Activated CD8-positive, alpha-beta memory T cell treated with anti-CD3 and anti-CD28 coated beads, Interleukin-2, amount 50 U/mL, for 48 hours (primary cell): ENCODE measurements at regions not wholly inside any gene's neighbourhood (a gene's known extent, or its start where the extent isn't known, plus 50 kb on each side); places are given as distances from the start of the nearest gene placed in this dataset.
"Not testable (repeated sequence)": the region's sequence is repeated elsewhere in the genome, so short reads cannot be mapped to it uniquely, and the experiment has no call there.

Experiments used
- DNase-seq: peaks from one replicate; pipeline ENCODE4 v3.0.0-alpha.2; 2020

DNA sequence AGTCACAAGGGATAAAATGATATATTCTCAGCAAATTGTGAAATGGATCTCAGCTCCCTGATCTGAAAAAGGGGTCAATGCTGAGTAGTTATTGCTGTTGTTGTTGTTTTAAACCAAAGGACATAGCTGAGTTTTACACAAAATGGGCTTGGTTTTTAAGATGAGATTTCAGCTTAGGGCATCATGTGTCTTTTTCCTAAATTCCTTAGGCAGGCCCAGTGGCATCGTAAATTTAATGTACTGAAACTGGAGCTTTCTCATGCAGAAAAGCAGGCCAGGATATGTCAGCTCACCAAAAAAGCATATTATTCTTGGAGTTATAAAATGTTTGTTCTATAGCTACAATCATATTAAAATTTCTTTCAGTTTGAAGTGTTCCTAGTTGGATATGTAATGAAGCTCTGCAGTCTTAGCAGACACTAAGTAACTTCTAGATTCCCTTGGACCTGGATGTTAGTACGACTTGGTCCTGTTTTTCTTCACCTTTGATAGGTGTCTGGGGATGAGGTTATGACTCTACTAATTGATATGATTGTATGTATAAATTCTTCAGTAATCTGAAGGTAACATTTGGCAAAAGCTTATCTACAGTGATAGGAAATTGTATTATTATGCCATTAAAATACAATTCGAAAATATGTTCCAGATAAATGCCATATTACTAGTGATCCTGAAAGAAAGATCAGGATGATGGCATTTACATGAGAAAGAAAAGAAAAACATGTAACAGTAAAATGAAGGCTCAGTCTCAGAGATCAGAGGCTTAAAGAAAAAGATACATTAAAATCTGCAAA, 663.3 kb downstream of the RFPL4B start:
- DNase-seq, result no peak

DNA sequence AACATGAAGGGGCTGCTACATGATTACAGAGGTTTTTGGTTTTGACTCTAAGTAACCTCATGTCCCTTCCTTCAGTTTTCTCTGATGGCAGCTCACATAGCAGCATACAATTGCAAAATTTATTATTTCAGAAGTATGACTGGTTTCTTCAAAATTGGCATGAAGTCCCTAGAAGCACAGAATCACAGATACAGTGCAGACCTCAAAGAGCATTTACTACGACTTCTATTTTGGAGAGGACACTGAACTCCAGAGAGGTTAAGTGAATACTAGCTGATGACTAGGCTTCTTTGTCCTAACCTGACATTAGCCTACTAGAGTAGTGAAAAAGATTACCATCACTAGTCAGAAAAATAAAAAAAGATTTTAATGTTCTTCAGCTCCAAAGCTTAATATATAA, 664.3 kb downstream of the RFPL4B start:
- DNase-seq, result no peak

DNA sequence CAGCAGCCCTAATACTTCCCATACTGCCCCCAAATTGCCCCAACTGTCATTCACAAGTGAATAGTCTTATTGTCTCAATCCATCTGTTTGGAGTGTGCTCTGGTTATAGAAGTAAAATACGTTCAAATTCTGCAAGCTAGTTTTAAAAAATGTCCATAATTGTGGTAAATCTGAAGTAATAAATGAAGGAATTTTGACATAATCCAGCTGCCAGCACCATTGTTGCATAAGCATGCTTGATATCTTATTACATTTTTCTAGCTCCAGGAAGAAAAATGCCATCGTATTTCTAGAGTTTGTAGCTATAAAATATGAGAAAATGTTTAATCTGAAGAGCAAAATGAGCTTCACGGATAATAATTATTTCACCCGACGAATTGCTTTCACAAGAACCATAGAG, 664.7 kb downstream of the RFPL4B start:
- no peak for DNase-seq

DNA sequence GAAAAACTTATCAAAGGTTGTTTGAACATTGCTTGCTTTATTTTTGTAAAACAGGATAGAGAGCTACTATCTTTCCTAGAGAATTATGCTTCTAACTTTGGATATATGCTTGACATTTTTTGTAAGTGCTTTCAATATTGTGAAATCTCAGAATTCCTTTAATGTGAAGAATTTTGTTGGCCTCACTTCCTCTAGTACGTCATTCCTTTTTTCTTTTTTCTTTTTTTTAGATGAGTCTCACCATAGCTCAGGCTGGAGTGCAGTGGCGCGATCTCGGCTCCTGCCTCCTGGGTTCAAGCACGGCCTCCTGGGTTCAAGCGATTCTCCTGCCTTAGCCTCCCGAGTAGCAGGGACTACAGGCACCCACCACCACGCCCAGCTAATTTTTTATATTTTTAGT, 668.1 kb downstream of the RFPL4B start:
- no peak for DNase-seq

DNA sequence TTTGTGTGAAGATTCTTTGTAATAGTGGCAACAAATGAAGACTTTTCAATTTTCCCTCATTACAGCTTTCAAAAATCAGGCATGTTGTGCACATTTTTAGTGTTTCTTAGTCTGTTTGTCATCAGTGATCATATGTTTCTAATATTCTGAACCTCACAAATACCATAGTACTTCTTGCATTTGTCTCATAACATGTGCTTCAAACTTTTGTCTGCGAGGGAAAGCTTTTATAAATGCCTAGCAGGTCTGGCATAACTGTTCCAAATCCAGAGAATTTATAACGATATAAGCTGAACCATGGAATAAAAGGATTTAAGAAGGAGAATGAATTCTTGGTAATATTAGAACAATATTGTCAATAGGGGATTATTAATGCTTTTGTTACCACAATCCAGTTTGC, 670.2 kb downstream of the RFPL4B start:
- no peak for DNase-seq

DNA sequence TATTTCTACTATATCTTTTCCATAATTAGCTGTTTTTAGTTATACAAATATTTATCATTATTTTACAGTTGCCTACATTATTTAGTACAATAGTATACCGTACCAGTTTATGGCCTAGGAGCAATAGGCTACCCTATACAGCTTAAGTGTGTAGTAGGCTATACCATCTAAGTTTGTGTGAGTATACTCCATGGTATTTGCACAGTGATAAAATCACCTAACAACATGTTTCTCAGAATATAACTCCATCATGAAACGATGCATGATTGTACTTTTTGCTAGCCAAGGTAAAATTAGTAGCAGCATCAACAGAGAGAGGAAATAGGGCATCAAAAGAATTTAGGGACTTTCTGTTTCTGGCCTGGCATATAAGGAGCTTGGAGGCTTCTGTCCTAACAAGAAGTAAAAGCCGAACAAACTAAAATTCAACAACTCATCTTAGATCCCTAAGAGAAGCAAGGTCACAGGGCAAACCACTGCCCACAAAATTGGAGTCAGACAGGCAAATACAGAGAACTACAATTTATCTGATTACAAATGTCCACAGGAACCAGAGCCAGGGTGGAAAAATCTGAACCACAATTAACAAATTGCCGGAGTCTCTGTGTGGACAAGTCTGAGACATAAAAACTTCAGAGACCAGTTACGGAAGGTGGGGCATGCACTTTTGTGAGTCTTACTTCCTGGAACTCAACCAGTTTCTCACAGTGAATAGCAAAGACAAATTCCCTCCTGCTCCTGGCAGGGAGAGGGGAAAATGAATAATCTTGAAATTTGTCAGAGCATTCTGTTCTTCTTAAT, 671.4 kb downstream of the RFPL4B start:
- DNase-seq, result no peak

DNA sequence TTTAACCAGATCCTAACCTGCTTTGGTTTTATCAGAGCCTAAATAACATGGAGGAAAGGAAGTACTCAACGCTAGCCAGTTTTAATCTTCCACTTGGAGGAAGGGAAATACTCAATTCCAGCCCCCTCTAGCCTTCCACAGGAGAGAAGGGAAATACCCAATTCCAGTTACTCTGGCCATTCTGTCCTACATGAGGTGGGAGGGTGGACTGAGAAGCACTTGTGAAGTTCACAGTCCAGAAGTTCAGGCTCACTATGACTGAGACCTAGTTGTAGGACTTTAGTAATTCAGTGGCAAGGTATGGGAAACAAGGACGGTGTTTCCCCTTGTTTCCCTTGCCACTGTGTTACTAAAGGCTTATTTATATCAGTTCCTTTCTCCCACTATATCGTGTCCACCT, 672.0 kb downstream of the RFPL4B start:
- DNase-seq, result no peak

DNA sequence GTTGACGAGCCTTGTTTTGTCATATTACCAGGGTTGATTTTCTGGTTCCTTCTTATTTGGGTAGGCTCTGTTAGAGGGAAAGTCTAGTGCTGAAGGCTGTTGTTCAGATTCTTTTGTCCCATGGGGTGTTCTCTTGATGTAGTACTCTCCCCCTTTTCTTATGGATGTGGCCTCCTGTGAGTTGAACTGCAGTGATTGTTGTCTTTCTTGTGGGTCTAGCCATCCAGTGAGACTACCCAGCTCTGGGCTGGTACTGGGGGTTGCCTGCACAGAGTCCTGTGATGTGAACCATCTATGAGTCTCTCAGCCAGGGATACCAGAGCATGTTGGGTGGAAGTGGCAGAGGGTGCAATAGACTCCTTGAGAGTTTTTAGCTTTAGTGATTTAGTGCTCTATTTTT, 680.6 kb downstream of the RFPL4B start:
- no peak for DNase-seq

DNA sequence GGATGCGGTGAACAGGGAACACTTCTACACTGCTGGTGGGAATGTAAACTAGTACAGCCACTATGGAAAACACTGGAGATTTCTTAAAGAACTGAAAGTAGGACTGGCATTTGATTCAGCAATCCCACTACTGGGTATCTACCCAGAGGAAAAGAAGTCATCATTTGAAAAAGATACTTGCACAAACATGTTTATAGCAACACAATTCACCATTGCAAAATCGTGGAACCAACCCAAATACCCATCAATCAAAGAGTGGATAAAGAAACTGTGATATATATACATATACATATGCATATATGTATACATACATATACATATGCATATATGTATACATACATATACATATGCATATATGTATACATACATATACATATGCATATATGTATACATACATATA, 682.0 kb downstream of the RFPL4B start:
- DNase-seq, result not testable (repeated sequence)

DNA sequence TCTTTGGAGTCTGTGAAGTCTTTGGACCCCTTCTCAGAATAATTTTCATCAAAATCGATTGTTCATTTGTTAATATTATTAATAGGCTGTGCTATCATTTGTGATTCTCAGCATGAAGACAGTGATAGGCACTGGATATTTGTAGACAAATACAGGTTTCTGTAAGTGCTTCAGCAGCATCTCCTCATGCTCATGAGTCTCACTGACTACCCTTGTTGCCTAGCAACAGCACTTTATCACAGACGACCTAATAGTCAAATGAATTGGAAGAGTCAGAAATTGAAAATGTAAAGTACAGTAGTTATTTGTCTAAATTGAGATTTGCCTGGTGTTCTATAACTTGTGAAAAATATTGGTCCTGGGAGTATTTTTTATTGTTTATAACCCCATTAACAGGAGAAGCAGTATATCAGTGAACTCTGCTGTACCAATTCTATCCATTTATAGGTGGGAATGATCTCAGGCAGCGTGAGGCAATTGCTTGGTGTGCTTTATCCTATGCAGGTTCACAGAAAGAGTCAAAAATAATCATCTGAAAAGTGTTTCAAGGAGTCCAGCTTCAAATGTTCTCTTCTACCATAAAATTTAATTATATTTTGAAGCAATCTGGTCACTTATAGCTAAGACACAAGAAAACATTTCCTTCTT, 684.6 kb downstream of the RFPL4B start:
- no peak for DNase-seq

DNA sequence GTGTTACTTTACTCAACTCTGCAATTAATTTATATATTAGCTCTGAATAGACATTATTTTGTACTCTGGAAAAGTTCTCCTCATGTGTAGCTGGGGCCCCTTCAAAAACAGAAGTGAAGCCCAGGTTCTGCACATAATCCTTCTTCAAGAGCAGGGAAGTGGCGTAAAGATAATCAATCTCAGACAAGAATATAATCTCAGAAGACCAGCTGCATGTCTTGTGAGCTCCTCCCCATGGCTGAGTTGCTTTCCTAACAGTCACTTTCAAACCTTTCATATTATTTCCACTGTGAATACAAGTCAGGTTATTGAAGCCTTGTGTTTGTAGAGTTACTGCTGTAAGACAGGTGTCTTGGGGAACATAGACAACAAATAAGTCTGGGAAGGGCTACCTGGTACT, 691.9 kb downstream of the RFPL4B start:
- no peak for DNase-seq

DNA sequence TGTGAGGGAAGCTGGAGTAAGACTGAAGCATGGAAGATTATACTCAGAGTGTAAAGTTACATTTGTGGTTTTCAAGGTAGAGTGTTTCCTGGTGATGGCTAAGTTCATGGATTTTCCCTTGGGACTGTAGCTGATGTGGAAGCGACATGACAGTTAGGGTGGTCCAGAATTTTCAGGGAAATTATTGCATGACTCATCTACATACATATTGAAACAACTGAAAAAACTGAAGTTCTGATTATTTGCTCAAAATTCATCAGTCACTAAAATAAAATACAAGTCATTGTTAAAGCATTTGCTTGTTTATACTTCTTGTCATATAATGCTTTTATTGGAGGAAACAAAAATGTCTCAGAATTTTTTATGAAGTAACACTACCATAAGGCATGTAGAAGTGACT, 700.0 kb downstream of the RFPL4B start:
- DNase-seq, result no peak

DNA sequence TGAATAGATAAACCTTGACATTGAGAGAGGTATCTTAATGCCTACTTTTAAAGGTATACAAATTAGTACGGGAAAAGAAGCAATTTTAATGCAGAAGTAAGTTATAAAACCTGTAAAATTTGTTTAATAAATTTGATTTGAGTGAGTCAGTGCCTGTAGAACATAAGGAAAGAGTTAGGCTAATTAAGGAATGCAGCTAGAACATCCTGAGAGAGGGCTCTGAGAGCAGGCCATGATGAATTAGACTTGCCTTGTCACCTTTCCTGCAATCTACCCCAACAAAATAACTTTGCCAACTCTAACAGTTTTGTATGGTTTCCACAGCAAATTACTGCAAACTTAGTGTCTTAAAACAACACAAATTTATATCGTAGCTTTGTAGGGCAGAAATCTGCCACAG, 700.8 kb downstream of the RFPL4B start:
- no peak for DNase-seq

DNA sequence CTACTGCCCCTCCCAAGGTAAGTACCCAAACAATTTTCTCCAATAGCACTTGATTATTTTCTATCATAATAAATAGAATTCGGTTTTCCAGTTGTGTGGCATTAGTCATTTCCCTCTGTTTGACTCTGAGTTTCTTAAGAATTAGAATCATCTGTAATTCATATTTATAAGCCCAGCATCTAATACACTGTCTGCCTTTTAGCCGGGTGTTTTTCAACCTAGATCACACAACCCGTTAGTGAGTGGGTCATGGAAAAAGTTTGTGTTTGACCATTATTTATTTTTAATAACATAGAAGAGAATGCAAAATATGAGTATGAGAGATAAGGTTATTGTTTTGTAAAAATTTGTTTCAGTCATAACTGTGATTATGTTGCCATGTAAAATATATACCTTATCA, 701.6 kb downstream of the RFPL4B start:
- DNase-seq, result no peak

DNA sequence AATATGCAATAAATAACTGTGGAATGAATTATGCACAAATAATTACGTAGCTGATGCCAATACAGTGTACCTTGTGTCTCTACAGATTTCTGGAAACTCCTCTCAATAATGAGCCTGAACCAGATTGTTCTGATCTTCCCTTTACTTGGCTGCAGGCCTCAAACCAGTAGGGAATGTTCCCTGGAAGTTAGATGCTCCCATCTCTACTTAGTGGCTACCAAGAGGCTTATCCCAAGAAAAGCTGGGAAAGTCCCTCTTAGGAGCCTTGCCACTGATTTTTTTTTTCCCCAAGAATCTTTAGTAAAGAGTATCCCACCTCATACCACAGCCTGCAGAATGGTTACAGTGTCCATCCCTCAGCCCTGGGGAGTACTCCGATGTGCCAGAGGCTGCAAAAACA, 702.1 kb downstream of the RFPL4B start:
- no peak for DNase-seq

DNA sequence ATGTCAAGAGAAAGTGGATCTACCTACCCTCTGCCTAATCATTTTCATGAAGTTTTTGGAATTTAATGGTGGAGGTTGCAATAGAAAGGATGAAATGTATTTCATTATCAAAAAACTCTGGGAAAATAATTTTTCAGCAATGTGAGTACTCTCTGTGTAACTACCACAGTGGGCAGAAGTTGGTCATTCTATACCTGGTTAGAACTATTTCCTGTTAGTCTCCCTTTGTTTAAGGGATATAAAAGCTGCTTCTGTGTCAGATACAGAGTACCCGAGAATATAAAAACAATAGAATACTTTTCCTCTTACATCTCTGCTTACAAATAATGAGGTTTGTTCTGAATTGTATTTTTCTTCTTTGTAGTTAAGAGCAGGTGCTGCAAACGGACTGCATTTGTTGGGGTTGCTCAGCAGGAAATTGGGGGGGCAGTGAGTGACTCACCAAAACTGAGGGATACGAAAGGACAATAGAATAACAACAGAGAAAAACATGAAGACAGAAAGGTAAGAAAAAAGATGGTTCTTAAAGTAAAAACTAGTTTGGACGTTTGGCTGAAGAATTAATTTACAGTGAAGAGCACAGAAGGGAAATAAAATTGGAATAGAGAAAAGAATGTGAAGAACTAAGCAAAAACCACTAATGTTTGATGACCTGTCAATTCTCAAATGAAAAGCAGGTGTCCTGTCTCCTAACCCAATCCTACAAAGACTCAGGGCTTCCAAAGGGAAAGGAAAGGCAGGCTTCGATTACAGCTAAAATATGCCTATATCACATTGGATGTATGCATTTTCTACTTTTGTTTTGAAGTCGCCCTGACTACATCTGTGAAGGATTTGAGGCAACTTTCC, 703.1 kb downstream of the RFPL4B start:
- DNase-seq, result no peak

DNA sequence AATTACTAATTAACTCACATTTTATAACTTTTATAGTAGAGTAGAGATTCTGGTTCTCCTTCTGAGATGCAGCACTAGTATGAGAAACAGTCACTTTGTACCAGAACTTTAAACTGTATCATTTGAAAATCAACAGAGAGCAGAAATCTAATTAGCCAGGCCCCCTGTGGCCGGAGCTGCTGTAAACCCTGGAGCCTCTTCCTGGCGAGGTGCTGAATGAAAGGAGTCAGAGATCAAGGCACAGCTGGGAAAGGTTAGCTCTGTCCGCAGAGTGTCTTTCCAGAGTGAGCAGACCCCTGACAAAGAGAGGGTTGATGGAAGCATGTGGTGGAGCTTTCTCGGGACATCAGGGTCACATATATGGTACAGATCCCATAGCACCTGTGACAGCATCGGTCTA, 703.8 kb downstream of the RFPL4B start:
- no peak for DNase-seq

DNA sequence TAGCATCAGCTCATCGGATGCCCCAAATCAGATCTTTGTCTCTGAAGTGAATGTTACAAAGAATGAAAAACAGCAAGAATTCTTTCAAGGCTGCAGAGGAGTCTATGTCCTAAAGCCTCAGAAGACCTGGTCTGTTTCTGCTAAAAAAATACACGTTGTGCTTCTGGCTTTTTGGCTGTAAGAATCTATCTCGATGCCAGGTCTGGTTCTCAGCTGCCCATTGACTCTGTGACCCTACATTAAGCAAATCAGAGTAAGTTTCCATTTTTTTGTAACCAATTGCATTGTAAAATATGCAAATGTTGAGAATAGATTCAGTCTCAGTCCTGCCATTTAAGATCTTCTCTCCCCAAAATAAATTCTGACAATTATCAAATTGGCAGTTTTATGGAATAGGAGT, 705.4 kb downstream of the RFPL4B start:
- no peak for DNase-seq

DNA sequence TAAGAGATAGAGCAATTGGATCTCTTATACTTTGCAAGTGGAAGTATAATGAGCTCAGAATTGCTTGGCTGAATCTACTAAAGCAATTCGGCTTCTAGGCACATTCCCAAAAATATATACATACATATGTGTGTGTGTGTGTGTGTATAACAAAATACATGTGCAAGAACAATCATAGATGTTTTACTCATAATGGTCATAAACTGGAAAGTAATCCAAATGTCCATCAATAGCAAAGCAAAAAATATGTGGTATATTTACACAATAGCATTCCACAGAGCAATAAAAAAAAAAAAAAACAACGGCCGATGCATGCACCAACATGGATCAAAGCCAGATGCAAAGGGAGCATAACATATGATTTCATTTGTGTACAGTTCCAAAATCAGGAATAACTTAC, 707.9 kb downstream of the RFPL4B start:
- no peak for DNase-seq

DNA sequence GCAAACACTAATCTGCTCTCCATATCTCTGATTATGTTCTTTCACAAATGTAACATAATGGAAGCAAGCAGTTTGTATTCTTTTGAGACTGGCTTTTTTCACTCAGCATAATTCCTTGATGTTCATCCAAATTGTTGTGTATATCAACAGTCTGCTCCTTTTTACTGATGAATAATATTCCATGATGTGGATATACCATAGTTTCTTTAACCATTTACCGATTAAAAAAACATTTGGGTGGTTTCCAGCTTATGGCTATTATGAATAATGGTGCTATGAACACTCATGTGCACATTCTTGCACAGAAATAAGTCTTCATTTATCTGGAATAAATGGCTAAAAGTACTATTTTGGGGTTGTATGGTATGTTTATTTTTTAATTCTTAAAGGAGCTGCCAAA, 708.9 kb downstream of the RFPL4B start:
- DNase-seq, result no peak

DNA sequence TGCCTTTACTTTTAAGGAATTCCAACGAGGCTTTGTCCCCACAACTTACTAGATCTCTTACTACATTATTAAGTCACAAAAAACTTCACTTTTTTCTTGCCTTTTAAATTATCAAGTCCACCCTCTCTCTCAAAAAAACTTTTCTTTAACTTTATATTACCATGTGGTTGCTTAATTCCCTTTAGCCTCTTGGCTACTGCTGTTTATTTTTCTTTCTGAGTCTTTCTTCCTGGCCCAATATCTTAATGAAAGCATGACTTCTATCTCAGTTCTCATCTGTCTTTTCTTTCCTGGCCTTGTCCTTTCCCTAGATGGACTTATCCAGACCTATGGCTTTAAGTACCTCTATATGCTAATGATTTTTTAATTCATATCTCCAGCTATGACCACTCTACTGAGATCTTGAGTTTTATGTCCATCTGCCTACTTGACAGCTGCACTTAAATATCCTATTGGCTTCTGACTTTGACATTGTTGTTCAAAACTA, 710.5 kb downstream of the RFPL4B start:
- DNase-seq, result no peak

DNA sequence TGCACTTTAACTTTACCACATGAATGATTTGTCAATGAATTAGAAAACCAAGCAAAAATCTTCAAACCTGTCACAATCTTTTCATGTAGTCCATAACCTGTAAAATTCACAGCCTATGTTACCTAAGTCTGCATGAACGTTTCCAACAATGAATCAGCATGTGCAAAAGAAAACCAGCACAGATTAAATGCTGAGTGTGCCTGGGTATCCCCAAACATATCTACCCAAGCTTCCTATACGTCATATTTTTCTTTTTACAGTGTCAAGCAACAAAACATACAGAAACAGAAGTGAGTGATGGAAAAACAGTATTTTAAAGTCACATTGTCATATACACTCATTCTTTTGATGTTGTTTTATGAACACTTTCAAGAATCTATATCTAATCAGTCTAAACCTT, 713.5 kb downstream of the RFPL4B start:
- no peak for DNase-seq

DNA sequence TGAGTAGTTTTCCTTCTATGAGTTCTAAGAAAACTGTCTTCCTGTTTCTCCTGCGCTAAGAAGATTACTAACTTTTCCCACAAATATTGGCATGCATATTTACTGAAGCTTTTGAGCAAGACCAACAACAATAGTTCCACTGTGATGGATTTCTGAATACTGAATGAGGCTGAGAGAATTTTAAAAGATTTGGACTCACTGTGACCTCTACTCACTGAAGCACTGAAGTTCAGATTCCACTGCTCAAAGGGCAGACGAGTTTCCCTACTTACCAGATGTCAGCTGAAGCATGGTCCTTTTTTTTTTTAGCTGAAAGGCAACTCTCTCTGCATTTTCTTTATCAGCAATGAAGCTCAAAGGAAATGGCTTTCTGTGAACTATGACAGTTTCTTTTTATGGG, 718.5 kb downstream of the RFPL4B start:
- no peak for DNase-seq
